HG03280 (cell line): ENCODE measurements at regions not wholly inside any gene's neighbourhood (a gene's known extent, or its start where the extent isn't known, plus 50 kb on each side); places are given as distances from the start of the nearest gene placed in this dataset.

ENCODE experiments used
- ATAC-seq: cut with Tn5 transposase; IDR thresholded peaks from one replicate; pipeline ENCODE4 v1.9.1; 2021; ENCODE audit warnings: mild to moderate bottlenecking, moderate library complexity; ENCODE audit not compliant: unreplicated experiment

GRCh38 chr2:129296806-129297205 is 682.7 kb upstream of the RAB6C start:
- ATAC-seq = no peak

GRCh38 chr2:129297430-129297829 is 682.0 kb upstream of the RAB6C start:
- no peak for ATAC-seq

GRCh38 chr2:129299338-129299737 is 680.1 kb upstream of the RAB6C start:
- ATAC-seq = no peak

- no peak for ATAC-seq
These were observed 679.7 kb upstream of the RAB6C start for GRCh38 chr2:129299756-129300155.

GRCh38 chr2:129300456-129300855 is 679.0 kb upstream of the RAB6C start:
- ATAC-seq = no peak

GRCh38 chr2:129301431-129301913 is 678.0 kb upstream of the RAB6C start:
- no peak for ATAC-seq

- no peak for ATAC-seq
These were observed 677.4 kb upstream of the RAB6C start for GRCh38 chr2:129302106-129302505.

- ATAC-seq = no peak
These were observed 676.8 kb upstream of the RAB6C start for GRCh38 chr2:129302561-129303183.

GRCh38 chr2:129314120-129314519 is 665.3 kb upstream of the RAB6C start:
- no peak for ATAC-seq

- no peak for ATAC-seq
These were observed 660.7 kb upstream of the RAB6C start for GRCh38 chr2:129318581-129319421.

GRCh38 chr2:129319422-129319717 is 660.1 kb upstream of the RAB6C start:
- no peak for ATAC-seq

- no peak for ATAC-seq
These were observed 659.2 kb upstream of the RAB6C start for GRCh38 chr2:129320288-129320687.

- ATAC-seq = no peak
These were observed 655.1 kb upstream of the RAB6C start for GRCh38 chr2:129324349-129324748.

- ATAC-seq = no peak
These were observed 654.3 kb upstream of the RAB6C start for GRCh38 chr2:129325151-129325550.

- ATAC-seq = no peak
These were observed 649.9 kb upstream of the RAB6C start for GRCh38 chr2:129329574-129329973.

- ATAC-seq = no peak
These were observed 649.0 kb upstream of the RAB6C start for GRCh38 chr2:129330504-129330903.

- no peak for ATAC-seq
These were observed 647.8 kb upstream of the RAB6C start for GRCh38 chr2:129331638-129332037.

- ATAC-seq = no peak
These were observed 645.3 kb upstream of the RAB6C start for GRCh38 chr2:129334128-129334527.

GRCh38 chr2:129334696-129335410 is 644.6 kb upstream of the RAB6C start:
- ATAC-seq = no peak

- ATAC-seq = no peak
These were observed 643.2 kb upstream of the RAB6C start for GRCh38 chr2:129336276-129336675.

- no peak for ATAC-seq
These were observed 642.4 kb upstream of the RAB6C start for GRCh38 chr2:129337076-129337475.

GRCh38 chr2:129345540-129345939 is 633.9 kb upstream of the RAB6C start:
- no peak for ATAC-seq
